Renal cortex interstitium (tissue), 11 donors: ENCODE measurements at regions not wholly inside any gene's neighbourhood (a gene's known extent, or its start where the extent isn't known, plus 50 kb on each side); places are given as distances from the start of the nearest gene placed in this dataset.
"Not testable (repeated sequence)": the region's sequence is repeated elsewhere in the genome, so short reads cannot be mapped to it uniquely, and the experiment has no call there.

ENCODE experiments used
- DNase-seq, 11 donors: peaks; one replicate each; pipeline ENCODE4 v3.0.0-alpha.2; 2013; ENCODE audit warnings: low read depth in 9 of 11, low spot score in 4 of 11; ENCODE audit errors: extremely low read depth in 1 of 11

DNA sequence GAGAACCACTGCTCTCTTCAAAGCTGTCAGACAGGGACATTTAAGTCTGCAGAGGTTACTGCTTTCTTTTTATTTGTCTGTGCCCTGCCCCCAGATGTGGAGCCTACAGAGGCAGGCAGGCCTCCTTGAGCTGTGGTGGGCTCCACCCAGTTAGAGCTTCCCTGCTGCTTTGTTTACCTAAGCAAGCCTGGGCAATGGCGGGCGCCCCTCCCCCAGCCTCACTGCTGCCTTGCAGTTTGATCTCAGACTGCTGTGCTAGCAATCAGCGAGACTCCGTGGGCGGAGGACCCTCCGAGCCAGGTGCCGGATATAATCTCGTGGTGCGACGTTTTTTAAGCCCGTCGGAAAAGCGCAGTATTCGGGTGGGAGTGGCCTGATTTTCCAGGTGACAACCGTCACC, 150.8 kb downstream of the FAM170A start:
- not testable (repeated sequence) for DNase-seq

DNA sequence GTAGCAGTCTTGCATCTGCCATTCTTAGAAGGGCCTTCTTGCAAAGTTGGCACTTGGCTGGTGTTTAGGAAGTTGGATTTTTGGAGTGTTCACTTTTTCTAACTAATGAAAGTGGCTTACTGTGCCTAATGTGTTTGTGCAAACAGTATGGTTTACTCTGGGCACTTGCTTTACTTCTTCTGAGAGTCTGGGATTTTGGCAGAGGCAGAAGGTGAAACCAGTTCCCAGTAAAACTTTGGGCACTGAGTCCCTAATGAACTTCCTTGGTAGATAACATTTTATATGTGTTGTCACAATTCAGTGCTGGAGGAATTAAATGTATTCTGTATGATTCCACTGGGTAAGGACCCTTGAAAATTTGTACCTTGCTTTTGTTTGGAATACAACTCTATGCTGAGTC, 155.7 kb downstream of the FAM170A start:
- no peak for DNase-seq

DNA sequence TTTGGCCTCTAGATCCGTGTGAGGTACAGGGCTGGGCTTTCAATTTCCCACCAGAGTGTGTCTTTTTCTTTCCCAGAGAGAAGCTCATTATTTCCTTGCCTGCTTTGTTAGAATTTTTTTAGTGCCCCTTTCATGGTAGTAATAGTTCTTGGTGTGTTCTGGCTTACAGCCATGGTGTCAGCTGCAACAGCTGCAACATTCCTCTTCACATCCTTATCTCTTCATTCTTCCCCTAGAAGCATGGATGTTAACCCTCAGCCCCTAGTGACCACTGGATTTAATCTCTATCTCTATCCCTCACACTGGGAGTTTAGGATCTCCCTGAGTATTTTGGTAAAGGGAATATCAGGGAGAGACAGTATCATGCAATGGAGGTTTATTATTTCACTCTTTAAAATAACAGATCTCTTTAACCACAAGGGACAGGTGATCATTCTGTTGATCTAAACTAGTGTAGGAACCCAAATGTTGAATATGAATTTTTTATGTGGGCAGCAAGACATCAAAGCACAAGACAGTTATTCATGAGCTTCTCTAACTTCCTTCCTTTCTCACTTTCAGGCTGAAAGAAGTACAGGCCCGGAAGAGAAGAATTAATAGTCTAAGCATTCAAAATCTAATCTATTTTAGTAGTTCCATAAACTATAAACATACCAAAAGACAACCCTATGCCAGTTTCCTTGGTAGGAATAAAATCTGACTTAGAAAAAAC, 160.2 kb downstream of the FAM170A start:
- no peak for DNase-seq

DNA sequence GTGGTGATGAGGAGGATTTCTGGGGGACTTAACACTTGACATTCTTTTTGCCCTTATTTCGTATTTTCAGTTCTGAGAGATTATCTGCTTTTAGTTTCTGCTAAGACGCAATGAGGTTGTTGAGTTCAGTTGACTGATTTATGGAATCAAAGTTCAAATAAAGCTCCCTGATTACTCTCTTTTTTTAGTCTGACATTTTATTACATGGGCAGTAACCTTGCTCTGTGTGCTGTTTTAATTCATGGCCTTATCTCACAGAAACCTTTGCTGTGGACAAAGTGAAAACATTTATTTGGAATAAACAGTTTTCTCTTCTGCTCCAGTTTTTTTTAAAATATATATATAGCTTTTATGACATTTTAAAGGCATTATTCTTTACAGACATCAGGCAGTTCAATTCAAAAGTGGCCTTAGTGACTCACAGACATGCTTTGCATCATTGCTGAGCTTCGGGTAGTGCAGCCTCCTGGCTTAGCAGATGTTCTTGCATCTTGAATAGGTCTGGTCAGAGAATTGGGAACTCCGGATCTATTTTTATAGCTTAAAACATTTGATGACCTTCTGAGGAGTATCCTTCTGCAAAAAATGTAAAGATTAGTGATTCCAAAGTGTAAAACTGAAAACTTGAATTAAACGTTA, 162.9 kb downstream of the FAM170A start:
- peak in 1 of 11 donors; percentile 11 for DNase-seq

DNA sequence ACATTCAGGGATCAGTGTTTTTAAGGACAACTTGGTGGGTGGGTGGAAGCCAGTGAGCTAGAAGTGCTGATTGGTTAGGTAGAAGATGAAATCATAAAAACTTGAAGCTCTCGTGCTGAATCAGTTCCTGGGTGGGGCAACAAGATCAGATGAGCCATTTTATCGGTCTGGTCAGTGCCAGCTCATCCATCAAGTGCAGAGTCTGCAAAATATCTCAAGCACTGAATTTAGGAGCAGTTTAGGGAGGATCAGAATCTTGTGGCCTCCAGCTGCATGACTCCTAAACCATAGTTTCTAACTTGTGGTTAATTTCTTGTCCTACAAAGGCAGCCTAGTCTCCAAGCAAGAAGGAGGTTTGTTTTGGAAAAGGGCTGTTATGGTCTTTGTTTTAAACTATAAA, 166.4 kb downstream of the FAM170A start:
- no peak for DNase-seq

DNA sequence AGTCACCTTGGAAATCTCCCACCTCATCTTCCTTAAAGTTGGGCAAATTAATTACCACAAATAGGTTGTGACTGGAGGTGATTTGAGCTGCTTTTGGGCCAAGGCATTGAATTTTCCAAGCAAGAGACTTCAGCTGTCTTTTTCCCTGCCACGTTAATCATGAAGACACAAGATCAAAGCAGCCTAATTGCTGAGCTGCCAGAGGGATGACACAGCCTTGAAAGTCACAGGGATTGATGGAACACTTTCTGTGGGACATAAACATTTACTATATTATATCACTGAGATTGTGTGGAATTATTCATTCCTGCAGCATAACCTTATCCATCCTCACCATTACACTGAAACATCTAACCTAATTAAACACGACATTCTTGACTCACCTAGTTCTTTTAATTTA, 172.2 kb downstream of the FAM170A start:
- DNase-seq = no peak

DNA sequence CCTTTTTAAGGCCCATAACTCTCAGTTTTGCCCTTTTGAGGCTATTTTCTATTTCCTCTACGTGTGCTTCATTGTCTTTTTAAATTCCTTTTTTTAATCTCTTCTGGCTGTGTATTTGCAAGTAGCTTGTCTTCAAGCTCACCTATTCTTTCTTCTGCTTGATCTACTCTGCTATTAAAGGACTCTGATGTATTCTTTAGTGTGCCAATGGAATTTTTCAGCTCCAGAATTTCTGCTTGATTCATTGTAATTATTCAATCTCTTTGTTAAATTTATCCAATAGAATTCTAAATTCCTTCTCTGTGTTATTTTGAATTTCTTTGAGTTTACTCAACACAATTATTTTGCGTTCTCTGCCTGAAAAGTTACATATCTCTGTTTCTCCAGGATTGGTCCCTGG, 178.7 kb downstream of the FAM170A start:
- no peak for DNase-seq

DNA sequence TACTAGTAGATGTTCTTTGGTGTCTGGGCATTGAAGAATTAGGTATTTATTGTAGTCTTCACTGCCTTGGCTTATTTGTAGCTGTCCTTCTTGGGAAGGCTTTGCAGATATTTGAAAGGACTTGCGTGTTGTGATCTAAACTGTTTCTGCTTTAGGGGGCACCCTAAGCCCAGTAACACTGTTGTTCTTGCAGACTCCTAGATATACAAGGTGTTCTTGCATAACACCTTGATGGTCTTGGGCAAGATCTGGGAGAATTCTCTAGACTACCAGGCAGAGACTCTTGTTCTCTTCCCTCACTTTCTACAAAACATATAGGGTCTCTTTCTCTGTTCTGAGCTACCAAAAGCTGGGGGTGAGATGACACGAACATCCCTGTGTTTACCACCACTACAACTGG, 179.1 kb downstream of the FAM170A start:
- DNase-seq = no peak

DNA sequence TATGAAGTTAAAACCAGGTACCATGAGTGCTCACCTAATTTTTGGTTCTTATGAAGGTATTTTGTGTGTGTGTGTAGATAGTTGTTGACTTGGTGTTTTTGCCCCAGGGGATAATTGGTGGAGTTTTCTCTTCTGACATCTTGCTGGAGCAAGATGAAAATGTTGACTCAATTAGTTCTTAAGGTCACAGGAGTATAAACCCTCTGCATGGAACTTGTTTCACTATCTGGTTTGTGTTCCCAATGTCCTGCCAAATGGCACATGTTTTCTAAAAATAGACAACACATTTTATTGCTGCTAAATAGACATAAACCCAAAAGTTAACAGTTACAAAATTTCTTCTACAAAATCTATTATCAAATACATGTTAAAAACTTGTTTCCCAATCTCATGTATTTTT, 180.9 kb downstream of the FAM170A start:
- DNase-seq = no peak

DNA sequence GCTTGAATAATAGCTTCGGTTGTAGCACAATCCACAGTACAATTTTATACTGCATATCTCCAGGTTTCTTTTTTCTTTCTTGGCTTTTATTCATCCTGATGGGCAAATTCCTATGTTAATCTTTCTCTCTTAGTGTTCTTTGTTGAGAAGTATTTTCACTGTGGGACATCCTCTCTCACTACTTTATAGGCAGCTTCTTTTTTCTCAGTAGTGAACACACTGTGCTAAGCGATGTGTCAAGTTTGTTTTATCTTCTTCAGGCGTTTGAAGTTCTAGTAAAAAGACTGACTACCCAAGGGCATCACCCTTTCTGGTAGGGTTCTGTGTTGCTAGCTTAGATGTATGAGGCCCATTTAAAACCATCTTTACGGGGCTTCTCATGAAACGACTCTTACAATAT, 182.1 kb downstream of the FAM170A start:
- DNase-seq = no peak

DNA sequence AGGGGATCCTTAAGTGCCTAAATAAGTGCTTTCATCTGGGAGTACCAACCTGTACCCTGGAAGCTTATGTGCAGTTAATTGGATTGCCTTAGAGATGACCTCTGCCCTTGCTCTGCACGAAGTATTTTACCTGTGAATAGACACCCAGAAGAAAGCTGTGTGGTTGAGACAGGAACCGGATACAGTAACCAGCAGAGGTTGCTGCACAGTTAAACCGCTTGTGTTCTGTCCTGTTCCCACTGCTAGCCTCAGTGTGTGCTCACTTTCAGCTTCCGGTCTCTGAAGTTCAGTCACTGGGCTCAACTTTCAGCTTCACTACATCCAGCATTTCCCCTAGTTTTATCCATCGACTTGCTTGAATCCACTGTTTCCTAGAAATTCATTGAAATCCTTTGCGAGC, 185.3 kb downstream of the FAM170A start:
- no peak for DNase-seq

DNA sequence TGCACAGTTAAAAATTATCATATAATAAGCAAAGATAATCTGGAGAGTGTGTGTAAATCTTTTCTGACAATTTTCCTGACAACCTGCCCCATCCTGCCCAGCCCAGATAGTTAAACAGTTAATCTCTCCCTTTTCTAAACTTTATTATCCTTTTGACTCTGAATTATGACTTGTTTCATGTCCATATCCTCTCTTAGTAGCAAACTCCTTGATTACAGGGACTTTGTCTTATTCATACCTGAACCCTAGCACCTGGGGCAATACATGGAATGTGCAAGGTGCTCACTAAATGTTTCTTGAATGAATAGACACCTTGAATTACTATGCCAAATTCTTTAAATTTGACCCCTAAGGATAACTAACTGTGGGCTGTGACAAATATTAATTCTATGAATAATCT, 186.7 kb downstream of the FAM170A start:
- DNase-seq = no peak

DNA sequence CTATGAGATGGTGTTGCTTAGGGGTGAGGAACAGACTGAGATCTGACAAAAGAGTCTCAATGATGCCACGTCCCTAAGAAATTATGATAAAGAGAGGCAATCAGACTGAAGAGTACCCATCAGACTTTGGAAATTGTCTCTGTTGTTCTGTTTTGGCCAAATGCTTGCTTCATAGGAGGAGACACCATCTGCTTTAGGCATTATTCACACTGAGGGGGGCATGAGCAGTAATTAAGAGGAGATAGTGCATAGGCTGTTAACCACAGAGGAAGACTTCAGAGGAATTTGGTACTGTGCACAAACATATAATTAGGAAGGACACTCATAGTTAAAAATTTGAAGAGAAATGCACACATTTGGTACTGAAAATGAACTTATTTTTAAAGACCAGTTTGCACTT, 190.7 kb downstream of the FAM170A start:
- no peak for DNase-seq

DNA sequence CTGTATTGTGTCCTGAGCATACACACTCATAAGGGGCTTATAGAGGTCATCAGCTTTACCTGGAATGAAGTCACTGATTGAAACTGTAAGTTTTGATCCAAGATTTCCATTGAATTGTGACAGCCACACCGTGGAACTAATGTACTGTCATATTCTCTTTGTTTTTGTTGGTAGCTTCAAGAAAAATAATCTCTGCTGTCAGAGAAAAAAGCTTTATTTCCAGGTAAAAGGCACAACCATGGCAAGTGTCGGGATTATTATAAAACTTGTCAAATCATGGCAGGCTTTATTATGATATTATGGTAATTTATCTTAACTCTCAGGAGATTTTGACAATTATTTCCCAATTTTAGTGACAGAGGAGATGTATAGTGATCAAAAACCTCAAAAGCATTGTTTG, 191.2 kb downstream of the FAM170A start:
- no peak for DNase-seq

DNA sequence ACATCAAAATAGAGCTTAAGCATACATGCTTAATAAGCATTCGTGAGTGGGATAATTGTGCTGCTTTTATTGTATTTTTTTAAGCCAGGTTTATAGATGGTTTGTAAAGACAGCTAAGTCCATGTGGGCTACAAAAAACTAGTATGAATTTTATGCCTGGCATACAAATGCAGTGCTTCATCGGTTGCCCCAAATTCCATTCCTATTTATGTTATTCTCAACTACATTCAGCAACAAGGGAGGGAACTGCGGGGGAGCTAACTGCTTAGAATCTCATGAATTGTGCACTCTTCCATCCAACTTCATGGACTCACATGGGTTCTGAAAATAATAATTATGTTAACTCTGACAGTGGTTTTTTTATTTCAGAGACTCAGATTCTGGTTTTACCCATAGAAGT, 199.2 kb downstream of the FAM170A start:
- peak in 1 of 11 donors; percentile 33 for DNase-seq

DNA sequence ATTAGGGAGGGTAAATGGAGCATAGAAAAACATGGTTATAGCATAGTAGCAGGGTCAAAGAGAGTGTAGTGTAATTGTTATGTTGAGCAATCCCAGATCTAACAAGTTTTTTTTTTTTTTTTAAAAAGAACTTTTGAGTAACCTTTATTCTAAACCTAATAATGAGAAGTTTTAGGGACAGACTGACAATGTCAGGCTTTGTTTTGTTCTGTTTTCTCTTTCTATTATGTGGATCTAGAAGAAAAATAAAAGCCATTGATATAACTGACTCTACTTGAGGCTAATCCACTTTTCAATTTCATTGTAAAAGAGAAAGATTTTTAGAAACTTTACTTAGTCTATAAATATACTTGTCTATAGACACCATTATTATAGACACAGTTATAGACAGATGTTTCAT, 200.0 kb downstream of the FAM170A start:
- DNase-seq = no peak

DNA sequence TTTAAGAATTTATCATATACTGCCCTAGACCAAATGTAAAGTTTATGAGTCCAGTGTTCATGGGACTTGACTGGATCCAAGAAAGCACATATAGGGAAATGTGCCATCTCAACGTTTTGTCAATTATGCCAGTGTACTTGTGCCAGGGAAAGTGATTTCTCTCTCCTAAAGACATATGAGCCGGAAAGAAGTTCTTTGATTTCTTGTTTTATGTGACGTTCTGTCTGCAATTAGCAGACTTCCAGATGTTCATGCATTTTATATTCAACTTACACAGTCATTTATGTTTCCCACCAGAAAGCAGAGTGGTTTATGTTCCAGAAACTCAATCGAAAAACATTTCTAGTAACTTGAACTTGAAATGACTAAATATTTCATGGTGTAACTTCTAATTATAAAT, 203.8 kb downstream of the FAM170A start:
- peak in 1 of 11 donors; percentile 3 for DNase-seq

DNA sequence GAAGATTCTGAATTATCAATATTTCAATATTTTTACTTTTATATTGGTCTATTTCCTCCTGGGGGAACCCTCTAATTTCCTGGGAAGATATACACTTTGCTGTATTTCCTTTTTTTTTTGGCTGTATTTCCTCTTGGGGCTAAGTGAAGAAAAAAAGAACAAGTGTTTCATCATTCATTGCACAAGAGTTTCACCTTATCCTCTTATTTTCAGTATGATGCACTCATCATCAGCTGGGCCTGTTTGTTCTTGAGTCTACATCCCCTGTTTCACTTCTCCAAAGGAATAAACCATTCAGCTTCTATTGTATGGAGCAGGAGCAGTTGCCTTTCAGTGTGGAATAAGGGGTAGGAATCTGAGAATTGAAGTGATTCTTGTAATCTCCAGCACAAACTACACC, 210.8 kb downstream of the FAM170A start:
- no peak for DNase-seq

DNA sequence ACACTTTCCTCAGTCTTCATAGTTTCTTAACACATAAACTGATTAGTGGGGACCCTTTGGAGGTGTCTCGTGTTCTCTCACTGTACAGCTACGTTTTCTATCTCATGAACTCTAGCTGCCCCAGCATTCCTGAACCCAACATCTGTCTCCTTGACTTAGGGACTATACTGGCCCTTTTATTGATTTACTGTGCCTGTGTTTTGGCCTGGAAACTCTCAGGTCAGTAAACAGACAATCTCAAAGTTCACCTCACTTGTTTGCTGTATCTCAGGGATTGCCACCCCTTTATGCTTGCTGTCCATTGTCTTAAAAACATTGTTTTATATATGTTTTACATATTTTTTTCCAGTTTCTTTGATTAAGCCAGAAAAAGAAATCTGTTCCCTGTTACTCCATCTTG, 222.8 kb downstream of the FAM170A start:
- no peak for DNase-seq

DNA sequence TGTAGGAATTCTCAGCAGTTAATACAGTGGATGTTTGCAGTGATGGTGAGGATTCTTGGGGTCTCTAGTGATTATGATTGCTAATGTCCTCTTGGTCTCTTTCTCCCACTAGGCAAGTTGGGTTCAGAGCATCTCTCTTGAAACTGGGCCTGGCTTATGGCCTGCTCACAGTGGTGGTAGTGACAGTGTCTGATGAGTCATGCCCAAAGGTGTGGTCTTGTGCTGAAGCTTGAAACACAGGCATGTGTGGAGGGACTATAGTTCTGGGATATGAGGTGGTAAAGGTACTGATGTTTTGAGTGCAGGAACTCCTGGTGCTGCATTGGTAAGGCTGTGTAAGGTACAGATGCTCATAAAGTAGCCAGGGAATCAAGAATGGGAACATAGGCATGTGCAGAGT, 231.1 kb downstream of the FAM170A start:
- DNase-seq = no peak

DNA sequence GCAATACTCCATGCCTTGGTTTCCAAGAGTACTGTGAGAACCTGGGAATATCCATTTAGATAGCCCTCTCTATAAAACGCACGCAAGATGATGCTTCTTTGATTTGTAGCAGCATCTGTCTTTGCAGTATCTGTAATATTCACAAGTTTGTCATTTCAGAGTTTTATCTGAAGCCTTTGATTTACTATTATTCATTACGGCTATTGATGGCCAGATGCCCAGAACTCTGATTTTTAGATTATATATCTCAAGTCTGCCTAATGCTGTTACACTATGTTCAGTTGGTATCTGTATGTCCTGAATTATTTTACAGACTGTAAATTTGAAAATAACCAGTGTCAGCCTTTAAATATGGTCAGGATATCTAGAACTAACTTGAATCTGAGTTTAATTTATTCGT, 233.3 kb downstream of the FAM170A start:
- no peak for DNase-seq
